Cardiac muscle cell (in vitro differentiated cells and primary cell): ENCODE measurements at regions not wholly inside any gene's neighbourhood (a gene's known extent, or its start where the extent isn't known, plus 50 kb on each side); places are given as distances from the start of the nearest gene placed in this dataset.

ENCODE experiments used
- DNase-seq, 2 donors: peaks; one replicate each; pipeline versions ENCODE4 v3.0.0 to v3.0.0-alpha.2; 2010 to 2017; ENCODE audit warnings: low read depth in 1 of 2, low spot score in 1 of 2
- H3K27ac ChIP-seq: fragments of 200-600 bp; sonication (generic); 2 replicates; pipeline ENCODE4 v1.5.1; 2016
- H3K27me3 ChIP-seq: fragments of 200-600 bp; sonication (generic); 2 replicates; pipeline ENCODE4 v1.6.0; 2016; ENCODE audit warnings: control low read depth
- H3K36me3 ChIP-seq: fragments of 200-600 bp; sonication (generic); 2 replicates; pipeline ENCODE4 v1.5.1; 2016; ENCODE audit warnings: control low read depth
- H3K4me1 ChIP-seq: fragments of 200-600 bp; sonication (generic); 2 replicates; pipeline ENCODE4 v1.8.1; 2017; ENCODE audit warnings: low read depth, mild to moderate bottlenecking, mixed run types
- H3K4me3 ChIP-seq: fragments of 200-600 bp; sonication (generic); 2 replicates; pipeline ENCODE4 v1.5.1; 2016; ENCODE audit warnings: mild to moderate bottlenecking
- H3K9me3 ChIP-seq: fragments of 200-600 bp; sonication (generic); 2 replicates; pipeline ENCODE4 v1.5.1; 2017; ENCODE audit warnings: low read depth, mild to moderate bottlenecking, control low read depth
- CTCF ChIP-seq: IDR thresholded peaks from 2 replicates; pipeline ENCODE4 v1.5.1; 2012; ENCODE audit warnings: low read depth, mild to moderate bottlenecking, low read length

DNA sequence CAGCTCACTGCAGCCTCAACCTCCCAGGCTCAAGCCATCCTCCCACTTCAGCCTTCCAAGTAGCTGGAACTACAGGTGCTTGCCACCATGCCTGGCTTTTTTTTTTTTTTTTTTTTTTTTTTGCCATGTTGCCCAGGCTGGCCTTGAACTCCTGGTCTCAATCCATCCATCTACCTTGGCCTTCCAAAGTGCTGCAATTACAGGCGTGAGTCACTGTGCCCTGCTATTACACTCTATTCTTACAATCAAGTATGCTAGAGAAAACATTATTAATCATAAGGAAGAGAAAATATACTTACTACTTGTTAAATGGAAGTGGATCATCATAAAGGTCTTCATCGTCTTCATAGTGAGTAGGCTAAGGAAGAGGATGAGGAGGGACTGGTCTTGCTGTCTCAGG, 93.3 kb upstream of the DOCK9 start:
- TF ChIP-seq CTCF = no peak
- H3K27me3 ChIP-seq = no peaks in the 10 kb centered on the region
- no peak for DNase-seq
- H3K36me3 ChIP-seq = no peaks in the 10 kb centered on the region
- H3K4me3 ChIP-seq = no peak overlapping the region
- H3K9me3 ChIP-seq = no peaks in the 10 kb centered on the region
- H3K4me1 ChIP-seq = no peaks in the 10 kb centered on the region
- H3K27ac ChIP-seq = no peak overlapping the region

DNA sequence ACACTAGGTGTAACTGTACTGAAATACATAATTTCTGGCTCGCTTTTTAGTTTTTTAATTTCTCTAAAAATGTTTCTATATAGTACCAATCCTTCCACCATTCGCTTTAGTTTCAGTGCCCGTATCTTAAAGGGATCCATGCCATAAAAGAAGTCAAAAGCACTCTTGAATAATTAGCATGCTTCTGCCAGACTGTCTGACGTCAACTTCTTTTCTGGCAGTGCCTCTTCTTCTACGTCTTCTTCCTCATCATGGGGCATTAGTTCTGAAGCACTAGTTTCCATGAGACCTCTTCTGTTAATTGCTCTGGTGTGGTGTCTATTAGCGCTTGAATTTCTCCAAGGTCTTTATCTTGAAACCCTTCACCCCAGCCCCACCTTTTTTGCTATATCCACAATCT, 93.8 kb upstream of the DOCK9 start:
- no peak for DNase-seq
- no peaks in the 10 kb centered on the region for H3K9me3 ChIP-seq
- H3K36me3 ChIP-seq = no peaks in the 10 kb centered on the region
- no peaks in the 10 kb centered on the region for H3K27me3 ChIP-seq
- H3K27ac ChIP-seq = no peak overlapping the region
- no peak overlapping the region for H3K4me3 ChIP-seq
- no peak for TF ChIP-seq CTCF
- H3K4me1 ChIP-seq = no peaks in the 10 kb centered on the region

DNA sequence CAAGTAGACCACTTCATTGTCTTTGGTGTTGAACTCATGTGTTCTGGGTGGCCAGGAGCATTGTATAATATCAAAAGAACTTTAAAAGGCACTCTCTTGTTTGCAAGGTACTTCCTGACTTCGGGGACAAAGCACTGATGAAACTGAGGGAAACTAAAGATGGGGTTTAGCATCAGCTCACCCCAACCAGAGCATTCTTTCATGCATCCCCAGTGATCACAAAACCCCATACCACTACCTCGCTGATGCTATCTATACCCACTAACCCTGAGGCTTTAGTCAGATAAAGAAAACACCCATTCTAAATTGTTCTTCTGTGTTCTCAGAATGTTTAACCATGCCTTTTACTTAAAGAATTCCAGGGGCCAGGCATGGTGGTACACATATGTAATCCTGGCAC, 94.5 kb upstream of the DOCK9 start:
- TF ChIP-seq CTCF = no peak
- H3K9me3 ChIP-seq = no peaks in the 10 kb centered on the region
- H3K4me1 ChIP-seq = no peaks in the 10 kb centered on the region
- H3K27me3 ChIP-seq = no peaks in the 10 kb centered on the region
- H3K4me3 ChIP-seq = no peak overlapping the region
- H3K36me3 ChIP-seq = no peaks in the 10 kb centered on the region
- no peak overlapping the region for H3K27ac ChIP-seq
- no peak for DNase-seq

DNA sequence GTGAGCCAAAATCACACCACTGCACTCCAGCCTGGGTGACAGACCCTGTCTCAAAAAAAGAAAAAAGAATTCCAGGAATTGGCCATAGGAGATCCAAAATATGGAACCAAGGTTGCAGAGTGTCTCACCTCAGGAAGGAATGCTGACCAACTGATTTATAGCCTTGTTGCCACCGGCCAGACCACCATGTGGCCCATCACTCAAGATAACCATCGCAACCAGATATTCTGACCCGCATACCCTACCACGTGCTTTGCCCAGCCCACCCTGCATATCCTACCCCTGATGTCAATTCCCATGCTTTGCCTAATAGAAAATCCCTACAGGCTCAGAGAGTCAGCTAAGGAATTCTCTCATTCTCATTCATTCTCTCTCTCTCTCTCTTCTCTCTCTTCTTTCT, 95.1 kb upstream of the DOCK9 start:
- Histone ChIP-seq H3K36me3 (no peaks in the 10 kb centered on the region), H3K4me3 (no peak overlapping the region)

DNA sequence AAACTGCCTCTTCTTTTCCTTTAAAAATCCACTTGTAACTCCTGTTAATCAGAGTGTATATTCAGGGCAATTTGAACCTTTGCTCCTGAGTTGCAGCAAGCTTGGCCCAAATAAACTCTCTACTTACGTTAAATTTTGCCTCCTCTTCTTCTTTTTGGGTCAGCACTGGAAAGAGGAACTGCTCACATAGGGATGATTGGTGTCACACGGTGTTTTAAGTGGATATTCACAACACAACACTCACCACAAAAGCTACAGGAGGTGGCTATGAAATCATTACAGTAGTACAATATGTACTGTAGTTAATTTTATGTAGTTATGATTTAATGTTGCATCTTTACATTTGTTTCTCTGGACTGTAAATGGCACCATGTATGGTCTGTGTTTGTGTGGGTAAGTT, 96.8 kb upstream of the DOCK9 start:
- no peak overlapping the region for H3K4me3 ChIP-seq
- H3K27me3 ChIP-seq = no peaks in the 10 kb centered on the region
- H3K36me3 ChIP-seq = no peaks in the 10 kb centered on the region
- H3K9me3 ChIP-seq = no peaks in the 10 kb centered on the region
- TF ChIP-seq CTCF = no peak
- H3K4me1 ChIP-seq = no peaks in the 10 kb centered on the region
- no peak for DNase-seq
- no peak overlapping the region for H3K27ac ChIP-seq

More for the DNA sequence above, 95.1 kb upstream of the DOCK9 start:
- H3K9me3 ChIP-seq = no peaks in the 10 kb centered on the region
- H3K27me3 ChIP-seq = no peaks in the 10 kb centered on the region
- no peak for TF ChIP-seq CTCF
- H3K27ac ChIP-seq = no peak overlapping the region
- H3K4me1 ChIP-seq = no peaks in the 10 kb centered on the region
- no peak for DNase-seq
